Stomach smooth muscle (tissue), 2 donors: ENCODE measurements at regions not wholly inside any gene's neighbourhood (a gene's known extent, or its start where the extent isn't known, plus 50 kb on each side); places are given as distances from the start of the nearest gene placed in this dataset.

Source experiments
- H3K27ac ChIP-seq: one replicate; pipeline ENCODE4 v1.7.0; 2013; ENCODE audit warnings: mild to moderate bottlenecking, low read length, inconsistent platforms
- H3K27me3 ChIP-seq, 2 donors: one replicate each; pipeline ENCODE4 v1.7.0; 2013; ENCODE audit warnings: low read length in 2 of 2; ENCODE audit not compliant: insufficient read depth in 2 of 2, control insufficient read depth in 1 of 2
- H3K36me3 ChIP-seq, 2 donors: one replicate each; pipeline ENCODE4 v1.7.0; 2013; ENCODE audit warnings: low read length in 2 of 2; ENCODE audit not compliant: control insufficient read depth in 2 of 2, insufficient read depth in 2 of 2
- H3K4me1 ChIP-seq: one replicate; pipeline ENCODE4 v1.7.0; 2013; ENCODE audit warnings: low read length; ENCODE audit not compliant: control insufficient read depth, insufficient read depth
- H3K4me3 ChIP-seq, 2 donors: one replicate each; pipeline ENCODE4 v1.7.0; 2013; ENCODE audit warnings: low read length in 2 of 2
- H3K9ac ChIP-seq, 2 donors: one replicate each; pipeline ENCODE4 v1.7.0; 2013; ENCODE audit warnings: low read length in 2 of 2, mild to moderate bottlenecking in 1 of 2
- H3K9me3 ChIP-seq, 2 donors: one replicate each; pipeline ENCODE4 v1.7.0; 2013; ENCODE audit warnings: low read length in 2 of 2; ENCODE audit not compliant: control insufficient read depth in 2 of 2
- donor health status: healthy.
- donor health status: Pancreatic carcinoma.

GRCh38 chr18:51955136-51955535 lies 384.9 kb upstream of the DCC start:
- Histone ChIP-seq H3K27me3 (no peaks in the 10 kb centered on the region), H3K4me3 (no peak overlapping the region), H3K9me3 (peaks cover 0 to 6% of the 10 kb centered on the region in 2 donors), H3K4me1 (no peaks in the 10 kb centered on the region), H3K9ac (no peak overlapping the region), H3K27ac (no peak overlapping the region), H3K36me3 (no peaks in the 10 kb centered on the region)

- H3K27me3 ChIP-seq: no peaks in the 10 kb centered on the region
- H3K9me3 ChIP-seq: peaks cover 0 to 6% of the 10 kb centered on the region in 2 donors
- no peaks in the 10 kb centered on the region for H3K36me3 ChIP-seq
- H3K27ac ChIP-seq: no peak overlapping the region
- H3K9ac ChIP-seq: no peak overlapping the region
- H3K4me1 ChIP-seq: no peaks in the 10 kb centered on the region
- no peak overlapping the region for H3K4me3 ChIP-seq
Measured at GRCh38 chr18:51957001-51957400, 383.0 kb upstream of the DCC start.

GRCh38 chr18:51980101-51980500 lies 359.9 kb upstream of the DCC start:
- Histone ChIP-seq H3K27me3 (no peaks in the 10 kb centered on the region), H3K9ac (no peak overlapping the region), H3K9me3 (no peaks in the 10 kb centered on the region), H3K27ac (no peak overlapping the region), H3K36me3 (no peaks in the 10 kb centered on the region), H3K4me1 (no peaks in the 10 kb centered on the region), H3K4me3 (no peak overlapping the region)

GRCh38 chr18:51988277-51988676 lies 351.7 kb upstream of the DCC start:
- H3K9ac ChIP-seq: no peak overlapping the region
- H3K4me3 ChIP-seq: no peak overlapping the region
- no peaks in the 10 kb centered on the region for H3K27me3 ChIP-seq
- no peaks in the 10 kb centered on the region for H3K4me1 ChIP-seq
- no peaks in the 10 kb centered on the region for H3K36me3 ChIP-seq
- H3K27ac ChIP-seq: no peak overlapping the region
- H3K9me3 ChIP-seq: no peaks in the 10 kb centered on the region

- Histone ChIP-seq H3K36me3 (no peaks in the 10 kb centered on the region), H3K9me3 (no peaks in the 10 kb centered on the region), H3K4me1 (no peaks in the 10 kb centered on the region), H3K9ac (no peak overlapping the region), H3K27ac (no peak overlapping the region), H3K4me3 (no peak overlapping the region), H3K27me3 (no peaks in the 10 kb centered on the region)
Measured at GRCh38 chr18:51997129-51997528, 342.9 kb upstream of the DCC start.

- H3K27ac ChIP-seq: no peak overlapping the region
- H3K9ac ChIP-seq: no peak overlapping the region
- no peak overlapping the region for H3K4me3 ChIP-seq
- no peaks in the 10 kb centered on the region for H3K4me1 ChIP-seq
- H3K27me3 ChIP-seq: no peaks in the 10 kb centered on the region
- no peaks in the 10 kb centered on the region for H3K9me3 ChIP-seq
- no peaks in the 10 kb centered on the region for H3K36me3 ChIP-seq
Measured at GRCh38 chr18:51998066-51998465, 341.9 kb upstream of the DCC start.

- Histone ChIP-seq H3K36me3 (no peaks in the 10 kb centered on the region), H3K9me3 (no peaks in the 10 kb centered on the region), H3K4me1 (no peaks in the 10 kb centered on the region), H3K27me3 (no peaks in the 10 kb centered on the region), H3K9ac (no peak overlapping the region), H3K4me3 (no peak overlapping the region), H3K27ac (no peak overlapping the region)
Measured at GRCh38 chr18:51998711-51999110, 341.3 kb upstream of the DCC start.

- no peak overlapping the region for H3K27ac ChIP-seq
- no peaks in the 10 kb centered on the region for H3K4me1 ChIP-seq
- no peaks in the 10 kb centered on the region for H3K36me3 ChIP-seq
- no peak overlapping the region for H3K4me3 ChIP-seq
- no peaks in the 10 kb centered on the region for H3K9me3 ChIP-seq
- no peak overlapping the region for H3K9ac ChIP-seq
- no peaks in the 10 kb centered on the region for H3K27me3 ChIP-seq
Measured at GRCh38 chr18:51999351-51999750, 340.6 kb upstream of the DCC start.

GRCh38 chr18:52000435-52000834 lies 339.6 kb upstream of the DCC start:
- Histone ChIP-seq H3K4me3 (no peak overlapping the region), H3K9ac (no peak overlapping the region), H3K36me3 (no peaks in the 10 kb centered on the region), H3K27ac (no peak overlapping the region), H3K9me3 (no peaks in the 10 kb centered on the region), H3K4me1 (no peaks in the 10 kb centered on the region), H3K27me3 (no peaks in the 10 kb centered on the region)

- H3K27me3 ChIP-seq: no peaks in the 10 kb centered on the region
- no peaks in the 10 kb centered on the region for H3K4me1 ChIP-seq
- no peak overlapping the region for H3K4me3 ChIP-seq
- no peaks in the 10 kb centered on the region for H3K9me3 ChIP-seq
- no peak overlapping the region for H3K27ac ChIP-seq
- H3K36me3 ChIP-seq: no peaks in the 10 kb centered on the region
- H3K9ac ChIP-seq: no peak overlapping the region
Measured at GRCh38 chr18:52001106-52001505, 338.9 kb upstream of the DCC start.

- no peaks in the 10 kb centered on the region for H3K4me1 ChIP-seq
- H3K27ac ChIP-seq: no peak overlapping the region
- no peaks in the 10 kb centered on the region for H3K36me3 ChIP-seq
- no peak overlapping the region for H3K4me3 ChIP-seq
- no peaks in the 10 kb centered on the region for H3K9me3 ChIP-seq
- H3K27me3 ChIP-seq: no peaks in the 10 kb centered on the region
- H3K9ac ChIP-seq: no peak overlapping the region
Measured at GRCh38 chr18:52002600-52002999, 337.4 kb upstream of the DCC start.

- no peaks in the 10 kb centered on the region for H3K4me1 ChIP-seq
- no peaks in the 10 kb centered on the region for H3K36me3 ChIP-seq
- no peaks in the 10 kb centered on the region for H3K9me3 ChIP-seq
- H3K27me3 ChIP-seq: no peaks in the 10 kb centered on the region
- H3K4me3 ChIP-seq: no peak overlapping the region
- H3K27ac ChIP-seq: no peak overlapping the region
- H3K9ac ChIP-seq: no peak overlapping the region
Measured at GRCh38 chr18:52007105-52007504, 332.9 kb upstream of the DCC start.
